ENCODE measurements at regions not wholly inside any gene's neighbourhood (a gene's known extent, or its start where the extent isn't known, plus 50 kb on each side); places are given as distances from the start of the nearest gene placed in this dataset.
"Not testable (repeated sequence)": the region's sequence is repeated elsewhere in the genome, so short reads cannot be mapped to it uniquely, and the experiment has no call there.

DNA sequence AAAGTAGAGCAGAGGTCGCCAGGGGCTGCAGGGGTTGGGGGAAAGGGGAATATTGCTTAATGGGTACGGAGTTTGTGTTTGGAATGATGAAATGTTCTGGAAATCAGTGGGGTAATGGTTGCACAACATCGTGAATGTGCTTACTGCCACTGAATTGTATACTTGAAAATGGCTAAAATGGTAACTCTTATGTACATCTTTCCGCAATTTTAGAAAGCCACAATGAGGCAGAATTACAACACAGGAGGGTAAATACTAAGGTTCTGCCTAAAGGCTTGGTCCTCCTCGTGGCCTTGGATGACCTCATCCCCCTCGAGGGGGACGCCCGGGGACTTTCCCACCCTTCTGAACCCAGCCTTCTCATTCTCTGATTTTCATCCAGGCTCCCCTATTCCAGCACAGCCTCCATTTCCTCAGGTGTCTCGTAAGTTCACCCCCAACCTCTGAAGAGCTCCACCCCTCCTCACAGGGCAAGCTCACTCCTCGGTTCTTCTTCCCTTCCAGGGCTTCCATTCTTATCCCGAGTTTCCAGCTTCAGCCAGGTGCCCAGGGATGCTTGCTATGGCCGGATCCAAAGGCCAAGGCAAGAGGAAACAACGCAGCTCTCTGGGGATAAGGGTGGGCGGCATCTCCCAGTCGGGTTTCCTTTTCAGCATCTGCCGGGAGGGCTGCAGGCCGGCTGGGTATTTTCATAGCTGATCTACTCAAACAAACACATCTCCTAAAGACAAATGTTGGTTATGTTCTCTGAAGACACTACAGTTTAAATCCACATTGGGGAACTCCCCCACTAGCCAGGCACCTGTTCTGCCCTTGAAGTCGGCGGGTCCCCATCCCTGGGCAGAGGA lies 71.3 kb upstream of the ACSL1 start:
- intact Hi-C loops (cut with micrococcal nuclease): no loop called here
- Mint-ChIP-seq H3K36me3 (ENCODE audit: low read depth) (no peaks in the 10 kb centered on the region), H3K27ac (no peak overlapping the region), H3K4me1 (peaks cover 14% of the 10 kb centered on the region), H3K4me3 (no peak overlapping the region), H3K9me3 (peaks cover 4% of the 10 kb centered on the region), H3K27me3 (peaks cover 15% of the 10 kb centered on the region)
- no peak for DNase-seq

- DNase-seq: no peak
- intact Hi-C loops (cut with micrococcal nuclease): no loop called here
- no peak overlapping the region for H3K4me3 Mint-ChIP-seq
- no peaks in the 10 kb centered on the region for H3K36me3 Mint-ChIP-seq (ENCODE audit: low read depth)
- peaks cover 13% of the 10 kb centered on the region for H3K27me3 Mint-ChIP-seq
- no peak overlapping the region for H3K27ac Mint-ChIP-seq
- peaks cover 4% of the 10 kb centered on the region for H3K9me3 Mint-ChIP-seq
- peaks cover 14% of the 10 kb centered on the region for H3K4me1 Mint-ChIP-seq
Observed at GRCh38 chr4:184897895-184898294, 72.1 kb upstream of the ACSL1 start.

GRCh38 chr4:184898793-184899192 lies 73.0 kb upstream of the ACSL1 start:
- intact Hi-C loops (cut with micrococcal nuclease): no loop called here
- DNase-seq: no peak
- Mint-ChIP-seq H3K27ac (no peak overlapping the region), H3K27me3 (peaks cover 11% of the 10 kb centered on the region), H3K4me1 (peaks cover 14% of the 10 kb centered on the region), H3K4me3 (no peak overlapping the region), H3K36me3 (ENCODE audit: low read depth) (no peaks in the 10 kb centered on the region), H3K9me3 (peaks cover 2% of the 10 kb centered on the region)

DNA sequence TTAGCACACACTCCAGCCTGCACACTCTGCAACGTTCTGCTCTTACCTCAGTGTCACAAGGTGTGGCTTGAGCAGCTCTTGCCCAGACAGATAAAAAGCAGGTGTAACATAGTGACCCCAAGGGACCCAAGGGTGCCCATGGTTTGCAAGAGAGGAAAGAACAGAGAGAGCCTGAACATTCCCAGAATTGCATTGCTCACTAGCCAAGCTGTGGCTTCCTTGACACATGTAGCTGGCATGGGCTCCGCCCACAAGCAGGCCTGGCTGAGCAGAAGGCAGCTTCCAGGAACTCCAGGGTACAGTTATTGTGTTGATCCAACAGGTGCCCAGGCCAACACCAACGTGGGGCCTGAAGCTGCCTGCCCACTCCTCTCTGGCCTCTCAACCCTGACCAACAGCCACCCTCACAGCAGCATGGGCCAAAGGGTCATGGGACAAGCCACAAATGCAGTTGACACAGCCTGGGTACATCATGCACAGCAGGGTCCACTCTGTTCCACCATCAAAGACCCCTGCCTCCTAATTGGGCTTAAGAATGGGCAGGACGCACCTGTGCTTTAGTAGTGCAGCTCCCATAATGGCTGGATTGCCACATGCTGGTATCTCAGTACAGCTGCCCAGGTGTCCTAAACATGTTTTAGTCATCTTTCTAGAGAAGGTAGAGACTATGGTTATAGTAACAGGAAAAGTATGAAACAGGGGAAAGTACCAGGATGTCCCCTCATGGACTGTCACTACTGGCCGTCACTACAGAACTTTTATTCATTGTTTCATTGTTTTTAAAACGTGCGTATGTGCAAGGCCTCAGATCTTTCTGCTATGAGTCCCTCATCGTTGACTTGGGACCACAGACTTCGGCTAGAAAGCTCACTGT lies 73.7 kb upstream of the ACSL1 start:
- H3K4me3 Mint-ChIP-seq: no peak overlapping the region
- no peaks in the 10 kb centered on the region for H3K9me3 Mint-ChIP-seq
- H3K36me3 Mint-ChIP-seq (ENCODE audit: low read depth): no peaks in the 10 kb centered on the region
- H3K4me1 Mint-ChIP-seq: peaks cover 14% of the 10 kb centered on the region
- H3K27me3 Mint-ChIP-seq: peaks cover 6% of the 10 kb centered on the region
- intact Hi-C loops (cut with micrococcal nuclease): no loop called here
- no peak for DNase-seq
- H3K27ac Mint-ChIP-seq: no peak overlapping the region

GRCh38 chr4:184900184-184900583 lies 74.4 kb upstream of the ACSL1 start:
- intact Hi-C loops (cut with micrococcal nuclease): no loop called here
- DNase-seq: no peak
- Mint-ChIP-seq H3K36me3 (ENCODE audit: low read depth) (no peaks in the 10 kb centered on the region), H3K4me3 (no peak overlapping the region), H3K4me1 (peaks cover 14% of the 10 kb centered on the region), H3K27me3 (peaks cover 4% of the 10 kb centered on the region), H3K27ac (no peak overlapping the region), H3K9me3 (no peaks in the 10 kb centered on the region)

DNA sequence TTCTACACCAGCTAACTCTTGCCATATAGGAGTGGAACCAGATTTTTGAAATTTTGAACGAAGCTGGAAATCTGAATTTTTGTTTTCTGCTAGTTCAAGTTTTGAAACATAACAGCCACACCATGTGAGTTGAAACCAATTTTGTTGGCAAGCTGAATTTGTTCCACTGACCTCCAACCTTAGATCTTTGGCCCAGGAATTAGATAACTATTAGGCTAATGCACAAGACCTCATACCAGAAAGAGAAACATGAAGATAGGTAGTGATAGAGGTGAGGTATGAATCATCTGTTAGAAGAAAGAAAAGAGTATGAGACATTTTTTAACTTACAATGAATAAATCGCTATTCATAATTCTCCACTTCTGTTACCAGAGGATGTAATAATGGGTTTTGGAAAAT lies 76.8 kb upstream of the ACSL1 start:
- no peak for DNase-seq
- no peaks in the 10 kb centered on the region for H3K36me3 Mint-ChIP-seq (ENCODE audit: low read depth)
- intact Hi-C loops (cut with micrococcal nuclease): no loop called here
- peaks cover 5% of the 10 kb centered on the region for H3K27me3 Mint-ChIP-seq
- H3K27ac Mint-ChIP-seq: no peak overlapping the region
- no peak overlapping the region for H3K4me3 Mint-ChIP-seq
- H3K4me1 Mint-ChIP-seq: peaks cover 12% of the 10 kb centered on the region
- no peaks in the 10 kb centered on the region for H3K9me3 Mint-ChIP-seq

GRCh38 chr4:184906480-184907097 lies 80.8 kb upstream of the ACSL1 start:
- DNase-seq: no peak
- H3K36me3 Mint-ChIP-seq (ENCODE audit: low read depth): no peaks in the 10 kb centered on the region
- H3K4me3 Mint-ChIP-seq: no peak overlapping the region
- intact Hi-C loops (cut with micrococcal nuclease): loop anchor here (1.0 to 5.0 kb wide), 2 partner anchors 79 to 160 kb away; partner anchors contain the start of gene ACSL1
- no peak overlapping the region for H3K27ac Mint-ChIP-seq
- peaks cover 8% of the 10 kb centered on the region for H3K27me3 Mint-ChIP-seq
- peaks cover 10% of the 10 kb centered on the region for H3K9me3 Mint-ChIP-seq
- H3K4me1 Mint-ChIP-seq: peaks cover 10% of the 10 kb centered on the region

GRCh38 chr4:184907216-184907615 lies 81.4 kb upstream of the ACSL1 start:
- Mint-ChIP-seq H3K9me3 (peaks cover 10% of the 10 kb centered on the region), H3K27ac (no peak overlapping the region), H3K4me3 (no peak overlapping the region), H3K27me3 (peaks cover 8% of the 10 kb centered on the region), H3K4me1 (peaks cover 10% of the 10 kb centered on the region), H3K36me3 (ENCODE audit: low read depth) (no peaks in the 10 kb centered on the region)
- DNase-seq: peak; percentile 65
- intact Hi-C loops (cut with micrococcal nuclease): loop anchor here (1.0 to 5.0 kb wide), 2 partner anchors 80 to 161 kb away; partner anchors contain the start of gene ACSL1

DNA sequence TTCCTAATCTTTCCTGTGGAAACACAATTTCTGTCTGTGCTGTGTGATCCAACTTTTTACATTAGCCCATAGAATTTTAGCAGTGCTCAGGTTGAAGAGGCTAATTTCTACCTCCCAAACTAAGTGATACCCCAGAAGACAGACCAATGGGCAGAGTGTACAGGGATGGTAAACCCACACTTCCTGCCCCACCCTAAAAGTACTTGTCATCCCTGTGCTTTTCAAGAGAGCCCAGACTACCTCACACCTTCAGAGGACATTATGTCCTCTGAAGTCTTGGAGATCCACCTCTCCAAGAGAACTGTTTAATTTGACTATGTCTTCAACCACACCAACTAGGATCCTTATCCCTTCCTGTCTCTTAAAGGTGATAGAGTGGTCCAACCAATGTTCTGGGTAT lies 82.0 kb upstream of the ACSL1 start:
- Mint-ChIP-seq H3K4me1 (peaks cover 10% of the 10 kb centered on the region), H3K36me3 (ENCODE audit: low read depth) (no peaks in the 10 kb centered on the region), H3K27ac (no peak overlapping the region), H3K4me3 (no peak overlapping the region), H3K27me3 (peaks cover 8% of the 10 kb centered on the region), H3K9me3 (peaks cover 15% of the 10 kb centered on the region)
- no peak for DNase-seq
- intact Hi-C loops (cut with micrococcal nuclease): loop anchor here (1.0 to 5.0 kb wide), 2 partner anchors 81 to 162 kb away; partner anchors contain the start of gene ACSL1

GRCh38 chr4:184911310-184911709 lies 85.5 kb upstream of the ACSL1 start:
- Mint-ChIP-seq H3K9me3 (peaks cover 19% of the 10 kb centered on the region), H3K27ac (no peak overlapping the region), H3K36me3 (ENCODE audit: low read depth) (no peaks in the 10 kb centered on the region), H3K27me3 (peaks cover 5% of the 10 kb centered on the region), H3K4me3 (no peak overlapping the region), H3K4me1 (peaks cover 10% of the 10 kb centered on the region)
- no peak for DNase-seq
- intact Hi-C loops (cut with micrococcal nuclease): no loop called here

DNA sequence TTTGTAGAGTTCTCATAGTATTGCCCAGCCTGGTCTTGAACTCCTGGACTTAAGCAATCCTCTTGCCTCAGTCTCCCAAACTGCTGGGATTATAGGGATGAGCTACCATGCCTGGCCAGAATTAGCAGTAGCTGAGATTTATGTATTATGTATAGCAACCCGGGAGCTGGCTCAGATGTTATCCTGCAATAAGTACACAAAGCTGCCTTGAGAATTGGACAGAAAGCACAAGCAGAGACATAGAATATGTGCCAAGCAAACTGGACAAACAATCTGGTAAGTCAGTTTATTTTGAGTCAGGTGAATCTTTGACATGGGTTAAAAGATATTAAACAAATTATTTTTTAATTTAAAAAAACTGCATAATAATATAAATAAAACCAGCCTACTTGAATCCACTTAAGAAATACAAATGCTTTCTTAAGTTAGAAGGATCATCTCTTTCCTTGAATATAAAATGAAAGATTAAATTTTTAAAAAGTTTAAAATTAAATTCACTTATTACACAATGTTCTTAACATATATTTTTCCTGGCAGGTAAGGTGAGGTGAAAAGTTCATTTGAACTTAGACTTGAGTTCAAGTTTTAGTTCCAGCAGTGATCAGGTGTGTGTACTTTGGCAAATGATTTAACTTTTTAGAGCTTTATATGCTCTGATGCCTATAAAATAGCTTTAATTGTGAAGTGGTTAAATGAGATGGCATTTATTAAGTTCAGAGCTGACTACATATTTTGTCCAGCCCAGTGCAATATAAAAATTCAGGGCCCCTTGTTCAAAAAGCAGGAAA lies 87.8 kb upstream of the ACSL1 start:
- Mint-ChIP-seq H3K4me3 (no peak overlapping the region), H3K27me3 (peaks cover 5% of the 10 kb centered on the region), H3K36me3 (ENCODE audit: low read depth) (no peaks in the 10 kb centered on the region), H3K4me1 (peaks cover 2% of the 10 kb centered on the region), H3K9me3 (peaks cover 19% of the 10 kb centered on the region), H3K27ac (no peak overlapping the region)
- DNase-seq: no peak
- intact Hi-C loops (cut with micrococcal nuclease): no loop called here

DNA sequence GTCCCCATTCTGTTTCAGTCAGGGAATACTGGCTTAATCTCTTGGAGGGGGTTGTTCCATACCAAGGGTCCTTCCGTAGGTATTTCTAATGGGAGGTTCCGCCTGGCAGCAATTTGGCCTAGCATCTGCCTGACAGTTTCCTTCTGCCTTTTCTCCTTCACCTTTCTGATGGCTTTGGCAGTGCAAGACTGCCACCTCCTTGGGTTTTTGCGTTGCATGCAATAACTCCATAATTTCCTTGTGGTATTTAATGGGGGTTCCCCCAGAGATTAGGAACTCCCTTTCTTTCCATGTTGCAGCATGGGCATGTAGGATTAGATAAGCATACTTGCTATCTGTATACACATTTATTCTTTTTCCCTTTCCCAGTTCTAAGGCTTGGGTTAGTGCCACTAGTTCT lies 93.0 kb upstream of the ACSL1 start:
- H3K27ac Mint-ChIP-seq; H3K36me3 Mint-ChIP-seq (ENCODE audit: low read depth); H3K4me3 Mint-ChIP-seq; intact Hi-C loops (cut with micrococcal nuclease); DNase-seq; H3K4me1 Mint-ChIP-seq; H3K27me3 Mint-ChIP-seq: not testable (repeated sequence)
- H3K9me3 Mint-ChIP-seq: peaks cover 13% of the 10 kb centered on the region

DNA sequence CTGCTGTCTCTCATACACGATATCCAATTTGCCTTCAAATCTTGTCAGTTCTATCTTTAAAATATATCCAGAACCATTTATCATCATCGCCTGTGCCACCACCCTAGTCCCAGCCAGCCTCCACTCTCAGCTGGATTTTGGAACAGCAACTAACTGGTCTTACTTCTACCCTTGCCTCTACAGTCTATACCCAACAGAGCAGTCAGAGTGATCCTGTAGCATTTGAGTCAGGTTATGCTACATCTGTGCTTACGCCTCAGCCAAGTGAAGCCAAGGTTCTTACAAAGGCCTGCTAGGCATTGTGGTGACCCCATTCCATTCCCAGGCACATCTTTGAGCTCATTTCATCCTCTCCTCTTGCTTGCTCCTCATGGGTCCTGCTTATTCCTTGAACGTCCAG lies 95.7 kb upstream of the ACSL1 start:
- DNase-seq: no peak
- Mint-ChIP-seq H3K4me1 (peaks cover 2% of the 10 kb centered on the region), H3K9me3 (peaks cover 9% of the 10 kb centered on the region), H3K27ac (no peak overlapping the region), H3K27me3 (peaks cover 7% of the 10 kb centered on the region), H3K36me3 (ENCODE audit: low read depth) (no peaks in the 10 kb centered on the region), H3K4me3 (no peak overlapping the region)
- intact Hi-C loops (cut with micrococcal nuclease): no loop called here
